ENCODE measurements at regions not wholly inside any gene's neighbourhood (a gene's known extent, or its start where the extent isn't known, plus 50 kb on each side); places are given as distances from the start of the nearest gene placed in this dataset.

DNA sequence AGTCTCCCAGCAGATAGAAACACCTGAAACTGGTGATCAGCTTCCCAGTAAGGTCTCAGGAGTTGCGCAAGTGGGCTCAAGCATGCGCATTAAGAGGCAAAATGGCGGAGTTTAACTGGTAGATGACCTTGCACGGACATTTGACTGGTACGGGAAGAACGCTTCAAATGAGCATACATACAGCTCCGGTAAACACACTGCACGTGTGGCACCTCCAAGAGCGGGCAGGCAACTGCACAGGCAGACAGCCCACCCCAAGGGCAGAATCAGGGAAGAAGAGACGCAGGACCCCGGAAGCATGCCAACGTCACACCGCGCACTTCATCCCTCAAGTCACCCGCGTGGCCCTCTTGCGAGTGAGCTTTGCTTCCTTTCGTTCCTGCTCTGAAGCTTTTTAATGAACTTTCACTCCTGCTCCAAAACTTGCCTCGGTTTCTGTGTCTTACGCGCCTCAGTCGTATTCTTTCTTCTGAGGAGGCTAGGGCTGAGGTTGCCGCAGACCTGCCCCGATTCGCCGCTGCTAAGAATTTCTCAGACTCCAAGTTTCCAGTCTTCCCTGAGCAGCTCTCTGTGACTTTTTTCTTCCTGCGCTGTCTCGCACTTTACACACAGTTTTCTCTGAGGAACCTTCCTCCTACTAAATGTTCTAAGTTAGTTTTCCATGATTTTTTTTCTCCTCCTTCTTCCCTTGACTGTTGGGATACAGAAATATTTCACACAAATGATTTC is 180.7 kb upstream of the ZFP42 start:
- peak overlapping the region; percentile 65 for H4K91ac ChIP-seq (ENCODE audit: insufficient read depth, low read depth, low read length)
- H3K18ac ChIP-seq (ENCODE audit: low read depth, low read length), result peak overlapping the region; percentile 30; the same call in 1 of the 2 replicates
- H3K14ac ChIP-seq (replicated peaks; ENCODE audit: low read depth, low read length), result peak overlapping the region; percentile 63; the same call in 1 of the 2 replicates
- no peaks in the 10 kb centered on the region for H3K36me3 ChIP-seq (ENCODE audit: control insufficient read depth, insufficient read depth, low read length)
- no peaks in the 10 kb centered on the region for H3K27me3 ChIP-seq (ENCODE audit: control insufficient read depth, insufficient read depth, low read length)
- no peak overlapping the region for H2BK20ac ChIP-seq (ENCODE audit: low read depth, low read length)
- in situ Hi-C loops (cut with MboI; ENCODE audit: low sequenced_read_pairs), result no loop called here
- ATAC-seq (ENCODE audit: low read depth) (peak; percentile 72), DNase-seq (peak; percentile 23)
- H3K79me1 ChIP-seq (ENCODE audit: low read depth in 1 of 2, low read length in 2 of 2), result no peaks in the 10 kb centered on the region
- POLR2A ChIA-PET (ENCODE audit: unreplicated experiment), result interaction anchor here (0.6 kb wide), 1 partner anchor 1089 kb away, joined by 4 read pairs; no protein-coding TSS in a partner anchor
- peak overlapping the region; percentile 38 for H3K9ac ChIP-seq (ENCODE audit: low read depth, low read length)
- peak overlapping the region; percentile 42 to 85; a peak in 2 of 4 replicates for H4K8ac ChIP-seq (ENCODE audit: low read depth in 2 of 2, low read length in 2 of 2)
- no peak overlapping the region for H2AK9ac ChIP-seq (replicated peaks; ENCODE audit: low read depth, low read length, poor library complexity)
- dilution Hi-C loops (cut with HindIII; ENCODE audit: low sequenced_read_pairs, unreplicated experiment), result no loop called here
- H3K27ac ChIP-seq (ENCODE audit: insufficient read depth, low read length), result peak overlapping the region; percentile 83
- WGBS, 2 experiments (ENCODE audit: extremely low coverage in 2 of 2, insufficient read length in 1 of 2), result 80% methylated on average over 14 of the region's 28 CpGs; no CpG with 5 or more reads in 1 of the 2 experiments
- no peaks in the 10 kb centered on the region for H3K9me3 ChIP-seq (ENCODE audit: control insufficient read depth, insufficient read depth, low read length)
- H3K56ac ChIP-seq (ENCODE audit: extremely low read depth, insufficient read depth, low read length), result peak overlapping the region; percentile 54
- H2AK5ac ChIP-seq (ENCODE audit: low read depth, low read length), result no peak overlapping the region
- TF ChIP-seq RAD21 (IDR thresholded peaks at IDR 0.05; ENCODE audit: low read length), result no peak
- TF ChIP-seq MAZ (IDR thresholded peaks at IDR 0.05; ENCODE audit: borderline replicate concordance, low read depth, low read length), result no peak
- TF ChIP-seq CEBPB (IDR thresholded peaks at IDR 0.05; ENCODE audit: low read depth, low read length), result peak; percentile 86
- no peak for TF ChIP-seq FOS (IDR thresholded peaks at IDR 0.05; ENCODE audit: low read depth, low read length)
- CTCF ChIA-PET, result no interaction called here
- H2BK15ac ChIP-seq (ENCODE audit: low read depth, low read length), result no peak overlapping the region
- peak overlapping the region; percentile 78 for H2AFZ ChIP-seq (replicated peaks; ENCODE audit: low read length, poor library complexity)
- intact Hi-C loops (cut with micrococcal nuclease), result no loop called here
- H4K5ac ChIP-seq (ENCODE audit: low read depth, low read length), result peak overlapping the region; percentile 40; the same call in 1 of the 2 replicates
- H2BK120ac ChIP-seq (ENCODE audit: low read depth, low read length), result peak overlapping the region; percentile 76
- no peak overlapping the region for H2BK5ac ChIP-seq (ENCODE audit: low read depth, low read length, poor library complexity, severe bottlenecking)
- H4K20me1 ChIP-seq (ENCODE audit: insufficient read depth, low read length), result no peaks in the 10 kb centered on the region
- peak overlapping the region; percentile 87 for H3K4ac ChIP-seq (ENCODE audit: low read depth, low read length)
- H3K9me1 ChIP-seq (ENCODE audit: insufficient read depth, low read length), result no peaks in the 10 kb centered on the region
- TSS peak; percentile 73 for BruUV-seq (replicated peaks)
- no peaks in the 10 kb centered on the region for H3K4me1 ChIP-seq (ENCODE audit: control insufficient read depth, insufficient read depth, low read length)
- H3K4me3 ChIP-seq (ENCODE audit: insufficient read depth, low read depth, low read length), result peak overlapping the region; percentile 42
- peak overlapping the region; percentile 77; the same call in 1 of the 2 replicates for H3K23ac ChIP-seq (ENCODE audit: low read depth, low read length)
- H3K4me2 ChIP-seq (ENCODE audit: low read depth, low read length), result no peak overlapping the region; the same call in 1 of the 2 replicates
